SK-N-SH (cell line): ENCODE measurements at regions not wholly inside any gene's neighbourhood (a gene's known extent, or its start where the extent isn't known, plus 50 kb on each side); places are given as distances from the start of the nearest gene placed in this dataset.

Experiments
- CTCF ChIA-PET: fragments of 300-600, 350-600 bp; formaldehyde crosslinking; extraction: SDS; loops from one replicate; lab custom pipeline; 2021; lab: Yijun Ruan, JAX
- POLR2A ChIA-PET: fragments of 350-600 bp; sonication (Branson Sonifier 250); formaldehyde crosslinking; extraction: SDS; loops from one replicate; lab custom pipeline; 2020; ENCODE audit warnings: antibody characterized with exemption, inconsistent platforms; lab: Yijun Ruan, JAX
- DNase-seq: peaks from one replicate; pipeline ENCODE4 v3.0.0; 2012
- H2AFZ ChIP-seq: fragments of 200-600 bp; sonication (generic); 2 replicates; pipeline ENCODE4 v1.8.1; 2016; ENCODE audit warnings: antibody characterized with exemption, mild to moderate bottlenecking, low read depth
- H3F3A ChIP-seq: fragments of 200-600 bp; sonication (generic); replicated peaks from 2 replicates; pipeline ENCODE3; 2016; ENCODE audit warnings: antibody characterized with exemption, mild to moderate bottlenecking; ENCODE audit not compliant: insufficient read depth
- H3K27ac ChIP-seq, 2 experiments: fragments of 200-500 bp in 1 of 2; fragments of 200-600 bp in 1 of 2; sonication (Bioruptor generic) in 1 of 2; sonication (generic), shearing (Covaris generic) in 1 of 2; 2 replicates each; pipeline versions ENCODE4 v1.5.1 to v1.6.1; 2014 to 2016; ENCODE audit warnings: low read depth in 2 of 2, inconsistent platforms in 1 of 2, low read length in 1 of 2, mild to moderate bottlenecking in 1 of 2, mixed read lengths in 1 of 2
- H3K27me3 ChIP-seq: fragments of 200-600 bp; sonication (generic), shearing (Covaris generic); 2 replicates; pipeline ENCODE4 v1.6.1; 2016; ENCODE audit warnings: mixed run types; ENCODE audit not compliant: insufficient read depth
- H3K36me3 ChIP-seq, 2 experiments: fragments of 200-500 bp in 1 of 2; fragments of 200-600 bp in 1 of 2; sonication (Bioruptor generic) in 1 of 2; sonication (generic) in 1 of 2; replicated peaks in 1 of 2; 2 replicates each; pipeline versions ENCODE3 to v1.5.1; 2014 to 2016; ENCODE audit warnings: low read length in 1 of 2, mild to moderate bottlenecking in 1 of 2; ENCODE audit not compliant: insufficient read depth in 2 of 2, control insufficient read depth in 1 of 2
- H3K4me1 ChIP-seq, 2 experiments: fragments of 200-500 bp in 1 of 2; fragments of 200-600 bp in 1 of 2; sonication (Bioruptor generic) in 1 of 2; sonication (generic), shearing (Covaris generic) in 1 of 2; 2 replicates each; pipeline versions ENCODE4 v1.5.1 to v1.6.1; 2014 to 2016; ENCODE audit warnings: low read depth in 1 of 2, low read length in 1 of 2, mixed run types in 1 of 2; ENCODE audit not compliant: insufficient read depth in 2 of 2, control insufficient read depth in 1 of 2
- H3K4me2 ChIP-seq: fragments of 200-600 bp; sonication (generic), shearing (Covaris generic); 2 replicates; pipeline ENCODE4 v1.6.1; 2017; ENCODE audit warnings: mixed run types
- H3K4me3 ChIP-seq, 2 experiments: fragments of 200-500 bp in 1 of 2; fragments of 200-600 bp in 1 of 2; sonication (Bioruptor generic) in 1 of 2; sonication (generic), shearing (Covaris generic) in 1 of 2; 2 replicates each; pipeline versions ENCODE4 v1.5.1 to v1.8.1; 2014 to 2016; ENCODE audit warnings: low read depth in 2 of 2, inconsistent platforms in 1 of 2, low read length in 1 of 2, mild to moderate bottlenecking in 1 of 2, mixed read lengths in 1 of 2, moderate library complexity in 1 of 2
- H3K79me2 ChIP-seq: fragments of 200-600 bp; sonication (generic); 2 replicates; pipeline ENCODE4 v1.8.1; 2017; ENCODE audit warnings: mild to moderate bottlenecking; ENCODE audit not compliant: insufficient read depth
- H3K9ac ChIP-seq: fragments of 200-600 bp; sonication (generic); 2 replicates; pipeline ENCODE4 v1.6.1; 2017; ENCODE audit warnings: mixed run types
- H3K9me2 ChIP-seq: fragments of 200-600 bp; sonication (generic); 2 replicates; pipeline ENCODE4 v1.6.1; 2017; ENCODE audit warnings: mixed run types
- H3K9me3 ChIP-seq: fragments of 200-600 bp; sonication (generic); 2 replicates; pipeline ENCODE4 v1.6.1; 2017; ENCODE audit warnings: mixed run types, mild to moderate bottlenecking, moderate library complexity
- H4K20me1 ChIP-seq: fragments of 200-600 bp; sonication (generic); 2 replicates; pipeline ENCODE4 v1.6.1; 2017; ENCODE audit warnings: mild to moderate bottlenecking, mixed run types; ENCODE audit not compliant: insufficient read depth
- CHD2 ChIP-seq: fragments of 150-350 bp; IDR thresholded peaks from 2 replicates; pipeline ENCODE4 v1.6.1; 2018; ENCODE audit warnings: low read length; ENCODE audit not compliant: partially characterized antibody
- ELF1 ChIP-seq: IDR thresholded peaks from 2 replicates; pipeline ENCODE4 v1.4.0; 2012
- EZH2phosphoT487 ChIP-seq: fragments of 200-600 bp; sonication (generic); IDR thresholded peaks from 2 replicates; pipeline ENCODE4 v1.6.1; 2017; ENCODE audit warnings: low read depth, mixed run types, mild to moderate bottlenecking, antibody characterized with exemption, moderate library complexity, borderline replicate concordance
- FOSL2 ChIP-seq: IDR thresholded peaks from 2 replicates; pipeline ENCODE4 v1.4.0; 2012; ENCODE audit warnings: low read depth, mild to moderate bottlenecking, moderate library complexity, borderline replicate concordance
- GATA2 ChIP-seq: sonication (generic); formaldehyde crosslinking; IDR thresholded peaks from 2 replicates; pipeline ENCODE4 v1.5.0; 2020; ENCODE audit warnings: mild to moderate bottlenecking, missing genetic modification reagents
- MEF2A ChIP-seq: IDR thresholded peaks from 2 replicates; pipeline ENCODE4 v1.4.0; 2012; ENCODE audit warnings: low read depth, borderline replicate concordance
- NFIC ChIP-seq: IDR thresholded peaks from 2 replicates; pipeline ENCODE4 v1.4.0; 2012; ENCODE audit warnings: borderline replicate concordance
- NRF1 ChIP-seq: IDR thresholded peaks from 2 replicates; pipeline ENCODE4 v1.6.1; 2012; ENCODE audit warnings: low read depth, mild to moderate bottlenecking, low read length
- POLR2AphosphoS5 ChIP-seq: IDR thresholded peaks from 2 replicates; pipeline ENCODE4 v1.6.1; 2012; ENCODE audit warnings: low read depth, low read length
- RAD21 ChIP-seq: IDR thresholded peaks from 2 replicates; pipeline ENCODE4 v1.6.1; 2012; ENCODE audit warnings: mild to moderate bottlenecking, low read length
- RFX5 ChIP-seq: IDR thresholded peaks from 2 replicates; pipeline ENCODE4 v1.6.1; 2012; ENCODE audit warnings: mild to moderate bottlenecking, improper control_type of control experiment, low read length
- SMC3 ChIP-seq: IDR thresholded peaks from 2 replicates; pipeline ENCODE4 v1.6.1; 2012; ENCODE audit warnings: low read depth, low read length, improper control_type of control experiment
- TCF12 ChIP-seq: IDR thresholded peaks from 2 replicates; pipeline ENCODE4 v1.4.0; 2012
- USF2 ChIP-seq: fragments of 150-350 bp; IDR thresholded peaks from 2 replicates; pipeline ENCODE4 v1.6.1; 2017; ENCODE audit warnings: antibody characterized with exemption, low read length, low read depth, borderline replicate concordance
- YY1 ChIP-seq: IDR thresholded peaks from 2 replicates; pipeline ENCODE4 v1.4.0; 2012; ENCODE audit warnings: low read depth, mild to moderate bottlenecking
- WGBS: methylation state at CpG from one replicate; pipeline ENCODE4 v1.1.6; 2017; ENCODE audit warnings: low lambda C conversion rate; 5-methylcytosine and 5-hydroxymethylcytosine counted together
- TF ChIP-seq, protein P1 (sequence below): fragments of 200-600 bp; sonication (generic); IDR thresholded peaks from 2 replicates; pipeline ENCODE4 v1.6.1; 2017; ENCODE audit warnings: antibody characterized with exemption, mild to moderate bottlenecking, moderate library complexity
- TF ChIP-seq, protein P2 (sequence below): IDR thresholded peaks from 2 replicates; pipeline ENCODE4; 2012
- TF ChIP-seq, protein P3 (sequence below): IDR thresholded peaks from 2 replicates; pipeline ENCODE4 v1.4.0; 2012; ENCODE audit warnings: low read depth
- TF ChIP-seq, protein P4 (sequence below): fragments of 150-350 bp; IDR thresholded peaks from 2 replicates; pipeline ENCODE4 v1.6.1; 2016; ENCODE audit warnings: mild to moderate bottlenecking, low read depth, low read length
- TF ChIP-seq, protein P5 (sequence below): IDR thresholded peaks from 2 replicates; pipeline ENCODE4 v1.4.0; 2012; ENCODE audit warnings: low read depth, borderline replicate concordance

DNA sequence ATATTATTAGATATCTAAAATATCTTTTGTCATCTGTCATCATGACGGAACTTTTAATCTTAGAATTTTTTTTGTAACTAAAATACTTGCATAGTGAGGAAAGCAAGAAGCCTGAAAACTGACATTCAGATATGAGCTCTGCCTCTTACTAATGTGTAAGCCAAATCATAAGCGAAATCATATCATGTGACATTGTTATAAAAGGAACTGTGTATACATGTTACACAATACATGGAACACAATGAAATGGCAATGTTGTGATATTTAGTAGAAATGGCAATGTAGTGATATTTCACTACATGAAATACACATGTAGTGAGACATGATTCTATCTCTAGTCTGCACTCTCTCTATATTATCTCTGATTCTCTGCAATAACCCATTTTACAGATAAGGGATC lies 1016.4 kb upstream of the PIK3C3 start:
- ChIA-PET POLR2A (no interaction called here), CTCF (interaction anchor here (1.0 kb wide), 1 partner anchor 9 kb away, joined by 3 read pairs; no protein-coding TSS in a partner anchor)
- Histone ChIP-seq H3K36me3 (no peaks in the 10 kb centered on the region), H3K27ac (no peak overlapping the region), H3K4me3 (no peak overlapping the region), H3K79me2 (no peaks in the 10 kb centered on the region), H3K27me3 (no peaks in the 10 kb centered on the region), H3F3A (no peaks in the 10 kb centered on the region), H3K4me2 (no peak overlapping the region), H4K20me1 (no peaks in the 10 kb centered on the region), H3K4me1 (no peaks in the 10 kb centered on the region), H3K9me3 (no peaks in the 10 kb centered on the region), H3K9me2 (no peaks in the 10 kb centered on the region), H3K9ac (no peak overlapping the region), H2AFZ (no peak overlapping the region)
- 86% methylated on average over 2 of the region's 2 CpGs for WGBS
- TF ChIP-seq RAD21 (no peak), ELF1 (no peak), FOSL2 (no peak), TCF12 (no peak), POLR2AphosphoS5 (no peak), GATA2 (CRISPR knock-in tag) (no peak), YY1 (no peak), USF2 (no peak), EZH2phosphoT487 (no peak), MEF2A (no peak), SMC3 (no peak), RFX5 (no peak), NRF1 (no peak), NFIC (no peak), CHD2 (no peak)
- TF ChIP-seq, protein P1, sequence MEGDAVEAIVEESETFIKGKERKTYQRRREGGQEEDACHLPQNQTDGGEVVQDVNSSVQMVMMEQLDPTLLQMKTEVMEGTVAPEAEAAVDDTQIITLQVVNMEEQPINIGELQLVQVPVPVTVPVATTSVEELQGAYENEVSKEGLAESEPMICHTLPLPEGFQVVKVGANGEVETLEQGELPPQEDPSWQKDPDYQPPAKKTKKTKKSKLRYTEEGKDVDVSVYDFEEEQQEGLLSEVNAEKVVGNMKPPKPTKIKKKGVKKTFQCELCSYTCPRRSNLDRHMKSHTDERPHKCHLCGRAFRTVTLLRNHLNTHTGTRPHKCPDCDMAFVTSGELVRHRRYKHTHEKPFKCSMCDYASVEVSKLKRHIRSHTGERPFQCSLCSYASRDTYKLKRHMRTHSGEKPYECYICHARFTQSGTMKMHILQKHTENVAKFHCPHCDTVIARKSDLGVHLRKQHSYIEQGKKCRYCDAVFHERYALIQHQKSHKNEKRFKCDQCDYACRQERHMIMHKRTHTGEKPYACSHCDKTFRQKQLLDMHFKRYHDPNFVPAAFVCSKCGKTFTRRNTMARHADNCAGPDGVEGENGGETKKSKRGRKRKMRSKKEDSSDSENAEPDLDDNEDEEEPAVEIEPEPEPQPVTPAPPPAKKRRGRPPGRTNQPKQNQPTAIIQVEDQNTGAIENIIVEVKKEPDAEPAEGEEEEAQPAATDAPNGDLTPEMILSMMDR: no peak
- TF ChIP-seq, protein P2, sequence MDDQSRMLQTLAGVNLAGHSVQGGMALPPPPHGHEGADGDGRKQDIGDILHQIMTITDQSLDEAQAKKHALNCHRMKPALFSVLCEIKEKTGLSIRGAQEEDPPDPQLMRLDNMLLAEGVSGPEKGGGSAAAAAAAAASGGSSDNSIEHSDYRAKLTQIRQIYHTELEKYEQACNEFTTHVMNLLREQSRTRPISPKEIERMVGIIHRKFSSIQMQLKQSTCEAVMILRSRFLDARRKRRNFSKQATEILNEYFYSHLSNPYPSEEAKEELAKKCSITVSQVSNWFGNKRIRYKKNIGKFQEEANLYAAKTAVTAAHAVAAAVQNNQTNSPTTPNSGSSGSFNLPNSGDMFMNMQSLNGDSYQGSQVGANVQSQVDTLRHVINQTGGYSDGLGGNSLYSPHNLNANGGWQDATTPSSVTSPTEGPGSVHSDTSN: no peak
- TF ChIP-seq, protein P3, sequence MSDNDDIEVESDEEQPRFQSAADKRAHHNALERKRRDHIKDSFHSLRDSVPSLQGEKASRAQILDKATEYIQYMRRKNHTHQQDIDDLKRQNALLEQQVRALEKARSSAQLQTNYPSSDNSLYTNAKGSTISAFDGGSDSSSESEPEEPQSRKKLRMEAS: no peak
- TF ChIP-seq, protein P4, sequence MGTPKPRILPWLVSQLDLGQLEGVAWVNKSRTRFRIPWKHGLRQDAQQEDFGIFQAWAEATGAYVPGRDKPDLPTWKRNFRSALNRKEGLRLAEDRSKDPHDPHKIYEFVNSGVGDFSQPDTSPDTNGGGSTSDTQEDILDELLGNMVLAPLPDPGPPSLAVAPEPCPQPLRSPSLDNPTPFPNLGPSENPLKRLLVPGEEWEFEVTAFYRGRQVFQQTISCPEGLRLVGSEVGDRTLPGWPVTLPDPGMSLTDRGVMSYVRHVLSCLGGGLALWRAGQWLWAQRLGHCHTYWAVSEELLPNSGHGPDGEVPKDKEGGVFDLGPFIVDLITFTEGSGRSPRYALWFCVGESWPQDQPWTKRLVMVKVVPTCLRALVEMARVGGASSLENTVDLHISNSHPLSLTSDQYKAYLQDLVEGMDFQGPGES: no peak
- TF ChIP-seq, protein P5, sequence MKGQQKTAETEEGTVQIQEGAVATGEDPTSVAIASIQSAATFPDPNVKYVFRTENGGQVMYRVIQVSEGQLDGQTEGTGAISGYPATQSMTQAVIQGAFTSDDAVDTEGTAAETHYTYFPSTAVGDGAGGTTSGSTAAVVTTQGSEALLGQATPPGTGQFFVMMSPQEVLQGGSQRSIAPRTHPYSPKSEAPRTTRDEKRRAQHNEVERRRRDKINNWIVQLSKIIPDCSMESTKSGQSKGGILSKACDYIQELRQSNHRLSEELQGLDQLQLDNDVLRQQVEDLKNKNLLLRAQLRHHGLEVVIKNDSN: no peak
- DNase-seq: no peak
